ENCODE measurements at regions not wholly inside any gene's neighbourhood (a gene's known extent, or its start where the extent isn't known, plus 50 kb on each side); places are given as distances from the start of the nearest gene placed in this dataset.

DNA sequence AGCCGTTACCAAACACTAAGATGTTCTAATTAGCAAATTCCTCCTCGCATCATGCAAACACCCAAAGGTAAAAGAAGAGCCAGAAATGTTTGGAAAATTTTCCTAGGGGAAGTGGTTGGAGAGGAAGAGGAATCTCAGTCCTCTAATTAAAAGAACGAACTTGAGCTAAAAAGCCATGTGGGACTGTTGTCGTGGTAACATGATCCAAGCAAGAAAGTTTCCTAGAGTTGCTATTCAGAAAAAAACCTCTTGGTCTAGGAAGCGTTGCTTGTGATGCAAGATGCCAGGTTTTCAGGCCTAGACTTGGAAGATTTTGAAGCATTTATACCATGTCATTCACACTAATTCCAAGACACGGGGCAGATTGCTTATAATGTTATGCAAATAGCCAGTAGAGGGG is 106.8 kb upstream of the DOK5 start:
- TF ChIP-seq, protein P1, sequence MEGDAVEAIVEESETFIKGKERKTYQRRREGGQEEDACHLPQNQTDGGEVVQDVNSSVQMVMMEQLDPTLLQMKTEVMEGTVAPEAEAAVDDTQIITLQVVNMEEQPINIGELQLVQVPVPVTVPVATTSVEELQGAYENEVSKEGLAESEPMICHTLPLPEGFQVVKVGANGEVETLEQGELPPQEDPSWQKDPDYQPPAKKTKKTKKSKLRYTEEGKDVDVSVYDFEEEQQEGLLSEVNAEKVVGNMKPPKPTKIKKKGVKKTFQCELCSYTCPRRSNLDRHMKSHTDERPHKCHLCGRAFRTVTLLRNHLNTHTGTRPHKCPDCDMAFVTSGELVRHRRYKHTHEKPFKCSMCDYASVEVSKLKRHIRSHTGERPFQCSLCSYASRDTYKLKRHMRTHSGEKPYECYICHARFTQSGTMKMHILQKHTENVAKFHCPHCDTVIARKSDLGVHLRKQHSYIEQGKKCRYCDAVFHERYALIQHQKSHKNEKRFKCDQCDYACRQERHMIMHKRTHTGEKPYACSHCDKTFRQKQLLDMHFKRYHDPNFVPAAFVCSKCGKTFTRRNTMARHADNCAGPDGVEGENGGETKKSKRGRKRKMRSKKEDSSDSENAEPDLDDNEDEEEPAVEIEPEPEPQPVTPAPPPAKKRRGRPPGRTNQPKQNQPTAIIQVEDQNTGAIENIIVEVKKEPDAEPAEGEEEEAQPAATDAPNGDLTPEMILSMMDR (IDR thresholded peaks at IDR 0.05), result no peak
- TF ChIP-seq, protein P2, sequence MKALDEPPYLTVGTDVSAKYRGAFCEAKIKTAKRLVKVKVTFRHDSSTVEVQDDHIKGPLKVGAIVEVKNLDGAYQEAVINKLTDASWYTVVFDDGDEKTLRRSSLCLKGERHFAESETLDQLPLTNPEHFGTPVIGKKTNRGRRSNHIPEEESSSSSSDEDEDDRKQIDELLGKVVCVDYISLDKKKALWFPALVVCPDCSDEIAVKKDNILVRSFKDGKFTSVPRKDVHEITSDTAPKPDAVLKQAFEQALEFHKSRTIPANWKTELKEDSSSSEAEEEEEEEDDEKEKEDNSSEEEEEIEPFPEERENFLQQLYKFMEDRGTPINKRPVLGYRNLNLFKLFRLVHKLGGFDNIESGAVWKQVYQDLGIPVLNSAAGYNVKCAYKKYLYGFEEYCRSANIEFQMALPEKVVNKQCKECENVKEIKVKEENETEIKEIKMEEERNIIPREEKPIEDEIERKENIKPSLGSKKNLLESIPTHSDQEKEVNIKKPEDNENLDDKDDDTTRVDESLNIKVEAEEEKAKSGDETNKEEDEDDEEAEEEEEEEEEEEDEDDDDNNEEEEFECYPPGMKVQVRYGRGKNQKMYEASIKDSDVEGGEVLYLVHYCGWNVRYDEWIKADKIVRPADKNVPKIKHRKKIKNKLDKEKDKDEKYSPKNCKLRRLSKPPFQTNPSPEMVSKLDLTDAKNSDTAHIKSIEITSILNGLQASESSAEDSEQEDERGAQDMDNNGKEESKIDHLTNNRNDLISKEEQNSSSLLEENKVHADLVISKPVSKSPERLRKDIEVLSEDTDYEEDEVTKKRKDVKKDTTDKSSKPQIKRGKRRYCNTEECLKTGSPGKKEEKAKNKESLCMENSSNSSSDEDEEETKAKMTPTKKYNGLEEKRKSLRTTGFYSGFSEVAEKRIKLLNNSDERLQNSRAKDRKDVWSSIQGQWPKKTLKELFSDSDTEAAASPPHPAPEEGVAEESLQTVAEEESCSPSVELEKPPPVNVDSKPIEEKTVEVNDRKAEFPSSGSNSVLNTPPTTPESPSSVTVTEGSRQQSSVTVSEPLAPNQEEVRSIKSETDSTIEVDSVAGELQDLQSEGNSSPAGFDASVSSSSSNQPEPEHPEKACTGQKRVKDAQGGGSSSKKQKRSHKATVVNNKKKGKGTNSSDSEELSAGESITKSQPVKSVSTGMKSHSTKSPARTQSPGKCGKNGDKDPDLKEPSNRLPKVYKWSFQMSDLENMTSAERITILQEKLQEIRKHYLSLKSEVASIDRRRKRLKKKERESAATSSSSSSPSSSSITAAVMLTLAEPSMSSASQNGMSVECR (CRISPR knock-in tag; IDR thresholded peaks at IDR 0.05; ENCODE audit: borderline replicate concordance), result no peak
- TF ChIP-seq, protein P3, sequence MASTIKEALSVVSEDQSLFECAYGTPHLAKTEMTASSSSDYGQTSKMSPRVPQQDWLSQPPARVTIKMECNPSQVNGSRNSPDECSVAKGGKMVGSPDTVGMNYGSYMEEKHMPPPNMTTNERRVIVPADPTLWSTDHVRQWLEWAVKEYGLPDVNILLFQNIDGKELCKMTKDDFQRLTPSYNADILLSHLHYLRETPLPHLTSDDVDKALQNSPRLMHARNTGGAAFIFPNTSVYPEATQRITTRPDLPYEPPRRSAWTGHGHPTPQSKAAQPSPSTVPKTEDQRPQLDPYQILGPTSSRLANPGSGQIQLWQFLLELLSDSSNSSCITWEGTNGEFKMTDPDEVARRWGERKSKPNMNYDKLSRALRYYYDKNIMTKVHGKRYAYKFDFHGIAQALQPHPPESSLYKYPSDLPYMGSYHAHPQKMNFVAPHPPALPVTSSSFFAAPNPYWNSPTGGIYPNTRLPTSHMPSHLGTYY (CRISPR knock-in tag; IDR thresholded peaks at IDR 0.05), result no peak
- TF ChIP-seq ZNF263 (CRISPR knock-in tag; IDR thresholded peaks at IDR 0.05; ENCODE audit: low read depth), result no peak
- TF ChIP-seq, protein P4, sequence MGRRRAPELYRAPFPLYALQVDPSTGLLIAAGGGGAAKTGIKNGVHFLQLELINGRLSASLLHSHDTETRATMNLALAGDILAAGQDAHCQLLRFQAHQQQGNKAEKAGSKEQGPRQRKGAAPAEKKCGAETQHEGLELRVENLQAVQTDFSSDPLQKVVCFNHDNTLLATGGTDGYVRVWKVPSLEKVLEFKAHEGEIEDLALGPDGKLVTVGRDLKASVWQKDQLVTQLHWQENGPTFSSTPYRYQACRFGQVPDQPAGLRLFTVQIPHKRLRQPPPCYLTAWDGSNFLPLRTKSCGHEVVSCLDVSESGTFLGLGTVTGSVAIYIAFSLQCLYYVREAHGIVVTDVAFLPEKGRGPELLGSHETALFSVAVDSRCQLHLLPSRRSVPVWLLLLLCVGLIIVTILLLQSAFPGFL (CRISPR knock-in tag; IDR thresholded peaks at IDR 0.05; ENCODE audit: borderline replicate concordance), result no peak
- TF ChIP-seq, protein P5, sequence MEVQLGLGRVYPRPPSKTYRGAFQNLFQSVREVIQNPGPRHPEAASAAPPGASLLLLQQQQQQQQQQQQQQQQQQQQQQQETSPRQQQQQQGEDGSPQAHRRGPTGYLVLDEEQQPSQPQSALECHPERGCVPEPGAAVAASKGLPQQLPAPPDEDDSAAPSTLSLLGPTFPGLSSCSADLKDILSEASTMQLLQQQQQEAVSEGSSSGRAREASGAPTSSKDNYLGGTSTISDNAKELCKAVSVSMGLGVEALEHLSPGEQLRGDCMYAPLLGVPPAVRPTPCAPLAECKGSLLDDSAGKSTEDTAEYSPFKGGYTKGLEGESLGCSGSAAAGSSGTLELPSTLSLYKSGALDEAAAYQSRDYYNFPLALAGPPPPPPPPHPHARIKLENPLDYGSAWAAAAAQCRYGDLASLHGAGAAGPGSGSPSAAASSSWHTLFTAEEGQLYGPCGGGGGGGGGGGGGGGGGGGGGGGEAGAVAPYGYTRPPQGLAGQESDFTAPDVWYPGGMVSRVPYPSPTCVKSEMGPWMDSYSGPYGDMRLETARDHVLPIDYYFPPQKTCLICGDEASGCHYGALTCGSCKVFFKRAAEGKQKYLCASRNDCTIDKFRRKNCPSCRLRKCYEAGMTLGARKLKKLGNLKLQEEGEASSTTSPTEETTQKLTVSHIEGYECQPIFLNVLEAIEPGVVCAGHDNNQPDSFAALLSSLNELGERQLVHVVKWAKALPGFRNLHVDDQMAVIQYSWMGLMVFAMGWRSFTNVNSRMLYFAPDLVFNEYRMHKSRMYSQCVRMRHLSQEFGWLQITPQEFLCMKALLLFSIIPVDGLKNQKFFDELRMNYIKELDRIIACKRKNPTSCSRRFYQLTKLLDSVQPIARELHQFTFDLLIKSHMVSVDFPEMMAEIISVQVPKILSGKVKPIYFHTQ (CRISPR knock-in tag; IDR thresholded peaks at IDR 0.05), result no peak
- TF ChIP-seq SMAD4 (CRISPR knock-in tag; IDR thresholded peaks at IDR 0.05), result no peak
- TF ChIP-seq, protein P6, sequence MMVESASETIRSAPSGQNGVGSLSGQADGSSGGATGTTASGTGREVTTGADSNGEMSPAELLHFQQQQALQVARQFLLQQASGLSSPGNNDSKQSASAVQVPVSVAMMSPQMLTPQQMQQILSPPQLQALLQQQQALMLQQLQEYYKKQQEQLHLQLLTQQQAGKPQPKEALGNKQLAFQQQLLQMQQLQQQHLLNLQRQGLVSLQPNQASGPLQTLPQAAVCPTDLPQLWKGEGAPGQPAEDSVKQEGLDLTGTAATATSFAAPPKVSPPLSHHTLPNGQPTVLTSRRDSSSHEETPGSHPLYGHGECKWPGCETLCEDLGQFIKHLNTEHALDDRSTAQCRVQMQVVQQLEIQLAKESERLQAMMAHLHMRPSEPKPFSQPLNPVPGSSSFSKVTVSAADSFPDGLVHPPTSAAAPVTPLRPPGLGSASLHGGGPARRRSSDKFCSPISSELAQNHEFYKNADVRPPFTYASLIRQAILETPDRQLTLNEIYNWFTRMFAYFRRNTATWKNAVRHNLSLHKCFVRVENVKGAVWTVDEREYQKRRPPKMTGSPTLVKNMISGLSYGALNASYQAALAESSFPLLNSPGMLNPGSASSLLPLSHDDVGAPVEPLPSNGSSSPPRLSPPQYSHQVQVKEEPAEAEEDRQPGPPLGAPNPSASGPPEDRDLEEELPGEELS (CRISPR knock-in tag; IDR thresholded peaks at IDR 0.05), result no peak
